K562 (cell line): ENCODE measurements at regions not wholly inside any gene's neighbourhood (a gene's known extent, or its start where the extent isn't known, plus 50 kb on each side); places are given as distances from the start of the nearest gene placed in this dataset.

Source experiments
- BRF2 ChIP-seq: IDR thresholded peaks from 3 replicates; pipeline ENCODE4 v1.6.1; 2011; ENCODE audit warnings: borderline replicate concordance, mild to moderate bottlenecking; ENCODE audit not compliant: insufficient read length, insufficient read depth
- CTCF ChIP-seq, 3 experiments: IDR thresholded peaks in 2 of 3; conservative IDR thresholded peaks in 1 of 3; 2 replicates each; pipeline ENCODE4 v1.5.1; 2011 to 2012; ENCODE audit warnings: low read length in 3 of 3, mild to moderate bottlenecking in 3 of 3, control low read depth in 2 of 3, improper control_type of control experiment in 1 of 3, inconsistent platforms in 1 of 3, low read depth in 1 of 3, mixed read lengths in 1 of 3, moderate library complexity in 1 of 3; ENCODE audit not compliant: insufficient read depth in 2 of 3
- ETS1 ChIP-seq: conservative IDR thresholded peaks from 2 replicates; pipeline ENCODE4 v1.6.1; 2011; ENCODE audit warnings: low read depth, mild to moderate bottlenecking, low read length; ENCODE audit not compliant: control insufficient read depth
- GTF2F1 ChIP-seq: IDR thresholded peaks from 2 replicates; pipeline ENCODE4 v1.6.1; 2011; ENCODE audit warnings: low read depth, low read length, improper control_type of control experiment
- SAFB2 ChIP-seq: fragments of 200-400 bp; formaldehyde crosslinking; IDR thresholded peaks from 2 replicates; pipeline ENCODE4 v1.6.1; 2018; ENCODE audit warnings: borderline replicate concordance, low read length, low read depth, moderate library complexity; ENCODE audit not compliant: severe bottlenecking
- ZNF76 ChIP-seq: fragments of 250-450 bp; sonication (Bioruptor Pico); IDR thresholded peaks from 2 replicates; pipeline ENCODE4 v1.4.0; 2020; ENCODE audit warnings: mild to moderate bottlenecking, moderate library complexity, borderline replicate concordance

GRCh38 chr5:165108809-165109208, 1603.4 kb downstream of the MAT2B start:
- TF ChIP-seq CTCF (IDR thresholded peaks at IDR 0.05 in 2 of 3, conservative IDR thresholded peaks at IDR 0.05 in 1 of 3; ENCODE audit: insufficient read depth in 2 of 3, low read depth in 1 of 3, low read length in 3 of 3) (no peak), GTF2F1 (no peak), BRF2 (no peak), SAFB2 (no peak), ZNF76 (no peak), ETS1 (no peak)
